ENCODE measurements at regions not wholly inside any gene's neighbourhood (a gene's known extent, or its start where the extent isn't known, plus 50 kb on each side); places are given as distances from the start of the nearest gene placed in this dataset.

- DNase-seq (no peak), ATAC-seq (ENCODE audit: poor library complexity) (no peak)
- Mint-ChIP-seq H3K4me3 (no peak overlapping the region), H3K27me3 (no peaks in the 10 kb centered on the region), H3K4me1 (ENCODE audit: low read depth) (no peaks in the 10 kb centered on the region), H3K27ac (no peak overlapping the region), H3K36me3 (ENCODE audit: low read depth) (no peaks in the 10 kb centered on the region), H3K9me3 (peaks cover 15% of the 10 kb centered on the region)
- H3K27me3 ChIP-seq (ENCODE audit: control insufficient read depth in 1 of 2, insufficient read depth in 2 of 2, low read length in 2 of 2) = no peaks in the 10 kb centered on the region
- POLR2A ChIA-PET = no interaction called here
- H3K9me3 ChIP-seq (ENCODE audit: control insufficient read depth in 1 of 2, insufficient read depth in 1 of 2, low read length in 2 of 2) = peaks cover 0 to 3% of the 10 kb centered on the region in 2 experiments
- intact Hi-C loops (cut with DNase I, micrococcal nuclease) = no loop called here
- no peaks in the 10 kb centered on the region for H3K4me1 ChIP-seq (ENCODE audit: insufficient read depth, low read length)
- CTCF ChIA-PET = no interaction called here
- H3K27ac ChIP-seq (ENCODE audit: low read depth in 1 of 2, low read length in 2 of 2) = no peak overlapping the region
- H3K36me3 ChIP-seq (ENCODE audit: insufficient read depth, low read length) = no peaks in the 10 kb centered on the region
- H3K4me3 ChIP-seq (ENCODE audit: low read length) = no peak overlapping the region
- TF ChIP-seq CTCF (IDR thresholded peaks at IDR 0.05) = no peak
Observed at GRCh38 chr4:187777954-187778353, 217.6 kb upstream of the ZFP42 start.

- Histone ChIP-seq H3K4me1 (ENCODE audit: insufficient read depth, low read length) (no peaks in the 10 kb centered on the region), H3K36me3 (ENCODE audit: insufficient read depth, low read length) (no peaks in the 10 kb centered on the region), H3K4me3 (ENCODE audit: low read length) (no peak overlapping the region), H3K27ac (ENCODE audit: low read depth in 1 of 2, low read length in 2 of 2) (no peak overlapping the region), H3K9me3 (ENCODE audit: control insufficient read depth in 1 of 2, insufficient read depth in 1 of 2, low read length in 2 of 2) (peaks cover 0 to 13% of the 10 kb centered on the region in 2 experiments), H3K27me3 (ENCODE audit: control insufficient read depth in 1 of 2, insufficient read depth in 2 of 2, low read length in 2 of 2) (no peaks in the 10 kb centered on the region)
- ATAC-seq (ENCODE audit: poor library complexity) (no peak), DNase-seq (no peak)
- Mint-ChIP-seq H3K27me3 (no peaks in the 10 kb centered on the region), H3K4me1 (ENCODE audit: low read depth) (no peaks in the 10 kb centered on the region), H3K4me3 (no peak overlapping the region), H3K9me3 (peaks cover 15% of the 10 kb centered on the region), H3K36me3 (ENCODE audit: low read depth) (no peaks in the 10 kb centered on the region), H3K27ac (no peak overlapping the region)
- CTCF ChIA-PET = no interaction called here
- intact Hi-C loops (cut with DNase I, micrococcal nuclease) = no loop called here
- no peak for TF ChIP-seq CTCF (IDR thresholded peaks at IDR 0.05)
- POLR2A ChIA-PET = no interaction called here
Observed at GRCh38 chr4:187780070-187780469, 215.5 kb upstream of the ZFP42 start.

GRCh38 chr4:187782286-187782824 is 213.2 kb upstream of the ZFP42 start:
- H3K27me3 ChIP-seq (ENCODE audit: control insufficient read depth in 1 of 2, insufficient read depth in 2 of 2, low read length in 2 of 2) = no peaks in the 10 kb centered on the region
- no peak for TF ChIP-seq CTCF (IDR thresholded peaks at IDR 0.05)
- Mint-ChIP-seq H3K9me3 (peaks cover 15% of the 10 kb centered on the region), H3K4me3 (no peak overlapping the region), H3K27me3 (no peaks in the 10 kb centered on the region), H3K36me3 (ENCODE audit: low read depth) (no peaks in the 10 kb centered on the region), H3K4me1 (ENCODE audit: low read depth) (no peaks in the 10 kb centered on the region), H3K27ac (no peak overlapping the region)
- intact Hi-C loops (cut with DNase I, micrococcal nuclease) = no loop called here
- H3K36me3 ChIP-seq (ENCODE audit: insufficient read depth, low read length) = no peaks in the 10 kb centered on the region
- no peak overlapping the region for H3K4me3 ChIP-seq (ENCODE audit: low read length)
- ATAC-seq (ENCODE audit: poor library complexity) (no peak), DNase-seq (no peak)
- ChIA-PET CTCF (no interaction called here), POLR2A (no interaction called here)
- no peak overlapping the region for H3K27ac ChIP-seq (ENCODE audit: low read depth in 1 of 2, low read length in 2 of 2)
- H3K9me3 ChIP-seq (ENCODE audit: control insufficient read depth in 1 of 2, insufficient read depth in 1 of 2, low read length in 2 of 2) = peaks cover 0 to 13% of the 10 kb centered on the region in 2 experiments
- H3K4me1 ChIP-seq (ENCODE audit: insufficient read depth, low read length) = no peaks in the 10 kb centered on the region
